ENCODE measurements at regions not wholly inside any gene's neighbourhood (a gene's known extent, or its start where the extent isn't known, plus 50 kb on each side); places are given as distances from the start of the nearest gene placed in this dataset.

GRCh38 chr2:18684206-18685038, 95.1 kb upstream of the NT5C1B start:
- no peak for DNase-seq

DNA sequence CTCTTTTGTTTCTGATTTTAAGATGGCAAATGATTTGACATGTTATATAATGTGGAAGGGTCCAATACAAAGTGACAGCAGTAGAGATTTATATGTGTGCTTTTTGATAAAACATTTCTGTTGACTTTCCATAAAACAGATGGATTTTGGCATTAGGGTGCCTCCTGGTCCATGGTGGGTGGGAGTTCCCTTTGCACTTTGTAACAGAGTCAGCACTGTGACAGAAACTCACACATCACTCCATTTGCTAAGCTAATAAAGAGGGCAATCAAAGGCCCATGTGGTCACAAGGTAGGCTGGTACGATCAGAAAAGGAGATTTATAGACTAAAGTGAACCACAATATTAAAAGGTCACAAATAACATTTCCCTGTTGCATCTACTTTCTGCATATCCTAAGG, 93.3 kb upstream of the NT5C1B start:
- DNase-seq: no peak

GRCh38 chr2:18677280-18677679, 87.9 kb upstream of the NT5C1B start:
- no peak for DNase-seq

DNA sequence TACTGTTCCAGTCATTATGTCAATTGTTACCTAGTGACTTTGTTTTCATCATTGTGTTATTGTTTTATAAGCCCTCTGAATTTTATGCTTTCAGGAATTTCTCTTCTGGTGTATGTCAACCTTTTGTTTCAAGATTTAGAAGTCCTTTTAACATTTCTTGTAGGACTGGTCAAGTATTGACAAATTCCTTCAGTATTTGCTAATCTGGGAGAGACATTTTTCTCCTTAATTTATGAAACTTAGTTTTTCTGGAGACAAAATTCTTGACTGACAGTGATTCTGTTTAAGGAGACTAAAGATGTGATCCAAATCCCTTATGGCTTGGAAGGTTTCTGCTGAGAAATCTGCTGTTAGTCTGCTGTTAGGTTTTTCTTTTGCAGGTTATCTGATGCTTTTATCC, 84.9 kb upstream of the NT5C1B start:
- DNase-seq: no peak

GRCh38 chr2:18671363-18671762, 82.0 kb upstream of the NT5C1B start:
- no peak for DNase-seq

GRCh38 chr2:18668221-18668620, 78.9 kb upstream of the NT5C1B start:
- DNase-seq: no peak

DNA sequence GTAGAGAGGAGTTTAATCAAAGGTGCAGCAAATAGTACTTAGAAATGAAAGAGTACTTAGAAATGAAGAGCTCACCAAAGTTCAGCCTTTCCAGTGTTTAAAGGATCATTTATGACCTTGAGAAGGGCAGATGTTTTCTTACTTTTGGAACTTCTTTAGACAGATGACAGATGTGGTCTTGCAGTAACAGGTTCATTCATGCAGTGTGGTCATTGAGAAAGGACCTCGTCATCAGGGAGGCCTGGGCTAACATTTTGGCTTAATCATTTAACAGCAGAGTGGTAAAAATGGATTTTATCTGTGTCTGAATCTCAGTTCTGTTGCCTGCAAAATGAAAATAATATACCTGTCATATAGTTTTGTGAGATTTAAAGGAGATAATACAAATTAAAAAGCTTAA, 75.1 kb upstream of the NT5C1B start:
- no peak for DNase-seq

GRCh38 chr2:18663861-18664260, 74.5 kb upstream of the NT5C1B start:
- no peak for DNase-seq

- DNase-seq: no peak
These were observed 73.3 kb upstream of the NT5C1B start for GRCh38 chr2:18662689-18663088.

- DNase-seq: no peak
These were observed 70.5 kb upstream of the NT5C1B start for GRCh38 chr2:18659915-18660314.

GRCh38 chr2:18656048-18656447, 66.7 kb upstream of the NT5C1B start:
- no peak for DNase-seq

- DNase-seq: no peak
These were observed 62.7 kb upstream of the NT5C1B start for GRCh38 chr2:18651842-18652774.

DNA sequence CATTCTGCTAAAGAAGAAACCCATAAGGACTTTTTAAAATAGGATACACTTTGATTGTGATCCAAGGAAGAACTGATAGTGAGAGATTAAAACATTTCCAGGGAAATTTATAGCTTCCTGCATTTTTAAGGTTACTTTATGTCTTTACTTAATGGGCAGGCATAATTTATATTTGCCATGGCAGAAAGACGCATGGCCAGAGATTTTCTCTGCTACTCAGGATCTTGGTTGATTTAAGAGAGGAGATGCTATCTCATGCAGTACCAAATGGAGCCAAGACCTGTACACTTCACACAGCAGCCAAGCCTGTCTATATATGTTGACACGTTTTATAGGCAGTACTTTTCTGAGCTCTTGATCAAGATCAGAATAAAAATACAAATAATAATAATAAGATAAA, 60.9 kb upstream of the NT5C1B start:
- DNase-seq: no peak

GRCh38 chr2:18649502-18650135, 60.2 kb upstream of the NT5C1B start:
- DNase-seq: no peak

DNA sequence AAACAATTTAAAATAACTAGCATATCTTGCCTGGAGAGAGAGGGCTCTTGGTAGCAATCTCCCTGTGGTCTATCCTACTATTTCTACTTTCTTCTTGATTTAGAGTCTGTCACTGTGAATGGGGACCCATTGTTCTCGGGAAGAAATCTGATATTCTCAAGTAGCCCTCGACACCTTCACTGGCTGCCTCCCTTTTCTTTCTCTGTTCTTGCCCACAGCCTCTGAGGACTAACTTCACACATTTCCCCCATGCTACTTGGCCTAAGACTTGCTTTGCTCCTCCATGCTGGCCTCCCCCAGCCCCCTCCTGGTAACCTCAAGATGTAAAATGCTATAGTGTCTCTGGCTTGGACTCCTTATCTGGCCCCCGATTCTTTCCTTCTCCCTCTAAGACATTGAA, 58.8 kb upstream of the NT5C1B start:
- DNase-seq: no peak

DNA sequence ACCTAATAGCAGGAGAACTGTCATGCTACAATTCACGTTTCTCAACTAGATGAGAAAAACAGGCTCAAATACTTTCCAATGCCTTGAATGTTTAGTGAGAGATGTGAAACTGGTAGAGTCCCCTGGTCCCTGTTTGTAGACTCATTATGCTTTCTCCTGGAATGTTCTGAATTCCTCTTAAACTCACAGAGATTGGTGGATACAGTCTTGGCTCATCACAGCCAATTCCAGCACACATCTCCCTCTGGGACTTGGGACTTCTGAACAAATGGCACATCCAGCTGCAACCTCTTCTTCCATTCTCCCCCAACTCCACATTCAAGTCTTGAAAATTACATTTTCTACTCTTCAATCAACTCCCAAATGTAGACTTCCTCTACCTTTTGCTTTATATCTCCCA, 58.4 kb upstream of the NT5C1B start:
- DNase-seq: no peak

DNA sequence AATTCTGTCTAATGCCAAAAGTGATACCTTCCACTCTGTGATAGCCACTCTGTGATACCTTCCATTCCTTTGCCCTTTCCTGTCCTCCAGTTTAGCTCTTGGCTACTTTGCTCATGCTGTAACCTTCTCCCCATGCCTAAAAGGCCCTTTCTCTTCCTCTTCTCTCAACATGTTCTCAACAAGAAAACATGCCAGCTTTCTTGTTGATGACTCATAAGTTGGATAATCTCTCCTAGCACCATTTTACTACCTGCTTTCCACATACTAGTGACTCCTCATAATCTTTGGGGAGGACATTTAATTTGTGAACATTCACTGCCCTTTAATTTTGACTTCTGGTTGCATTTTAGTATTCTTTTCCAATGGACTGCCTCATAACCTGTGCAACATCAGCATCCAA, 55.9 kb upstream of the NT5C1B start:
- DNase-seq: no peak

GRCh38 chr2:18644115-18644462, 54.7 kb upstream of the NT5C1B start:
- no peak for DNase-seq

- DNase-seq: no peak
These were observed 54.2 kb upstream of the NT5C1B start for GRCh38 chr2:18643326-18644114.

DNA sequence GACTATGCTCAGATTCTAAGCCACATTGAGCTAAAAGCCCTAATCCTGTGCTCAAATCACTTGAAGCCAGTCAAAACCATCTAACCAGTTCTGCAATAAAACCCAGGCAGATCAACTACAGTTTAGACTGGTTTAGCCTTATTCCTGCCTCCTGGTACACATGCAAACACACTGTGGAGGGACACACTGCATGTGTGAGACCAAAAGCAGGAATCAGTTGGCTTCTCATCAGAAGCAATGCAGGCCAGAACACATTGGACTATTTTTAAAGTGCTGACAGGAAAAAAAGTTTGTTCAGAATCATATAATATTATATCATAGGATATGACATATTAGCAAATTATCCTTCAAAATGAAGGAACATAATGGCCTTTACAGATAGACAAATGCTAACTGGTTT, 52.5 kb upstream of the NT5C1B start:
- DNase-seq: no peak

- no peak for DNase-seq
These were observed 50.5 kb upstream of the NT5C1B start for GRCh38 chr2:18639756-18640453.

Data from NCI-H146 (cell line).